ENCODE measurements at regions not wholly inside any gene's neighbourhood (a gene's known extent, or its start where the extent isn't known, plus 50 kb on each side); places are given as distances from the start of the nearest gene placed in this dataset.
A peak's percentile ranks its signal among the peaks of the same experiment; 100 is the strongest.

GRCh38 chr11:56932572-56933220 lies 56.0 kb upstream of the OR5AK2 start:
- no peak for DNase-seq

GRCh38 chr11:56923116-56923515 lies 65.6 kb upstream of the OR5AK2 start:
- DNase-seq = no peak

- DNase-seq = no peak
Observed at GRCh38 chr11:56922421-56922820, 66.3 kb upstream of the OR5AK2 start.

- no peak for DNase-seq
Observed at GRCh38 chr11:56917708-56918400, 70.9 kb upstream of the OR5AK2 start.

- DNase-seq = no peak
Observed at GRCh38 chr11:56916587-56916986, 72.1 kb upstream of the OR5AK2 start.

GRCh38 chr11:56916162-56916561 lies 72.6 kb upstream of the OR5AK2 start:
- no peak for DNase-seq

- DNase-seq = no peak
Observed at GRCh38 chr11:56911312-56911711, 77.4 kb upstream of the OR5AK2 start.

GRCh38 chr11:56910785-56911184 lies 77.9 kb upstream of the OR5AK2 start:
- DNase-seq = no peak

- no peak for DNase-seq
Observed at GRCh38 chr11:56910046-56910773, 78.5 kb upstream of the OR5AK2 start.

GRCh38 chr11:56909563-56909962 lies 79.2 kb upstream of the OR5AK2 start:
- DNase-seq = no peak

- DNase-seq = no peak
Observed at GRCh38 chr11:56909080-56909479, 79.6 kb upstream of the OR5AK2 start.

- DNase-seq = no peak
Observed at GRCh38 chr11:56906683-56907148, 82.0 kb upstream of the OR5AK2 start.

- no peak for DNase-seq
Observed at GRCh38 chr11:56905936-56906335, 82.8 kb upstream of the OR5AK2 start.

- DNase-seq = no peak
Observed at GRCh38 chr11:56905442-56905841, 83.3 kb upstream of the OR5AK2 start.

- DNase-seq = no peak
Observed at GRCh38 chr11:56898856-56899255, 89.9 kb upstream of the OR5AK2 start.

- DNase-seq = no peak
Observed at GRCh38 chr11:56890584-56891305, 98.0 kb upstream of the OR5AK2 start.

- DNase-seq = no peak
Observed at GRCh38 chr11:56889986-56890385, 98.7 kb upstream of the OR5AK2 start.

- no peak for DNase-seq
Observed at GRCh38 chr11:56887940-56888339, 100.8 kb upstream of the OR5AK2 start.

GRCh38 chr11:56886455-56886854 lies 102.3 kb upstream of the OR5AK2 start:
- no peak for DNase-seq

GRCh38 chr11:56885854-56886253 lies 102.9 kb upstream of the OR5AK2 start:
- DNase-seq = no peak

- DNase-seq = peak; percentile 31
Observed at GRCh38 chr11:56885177-56885576, 103.5 kb upstream of the OR5AK2 start.

- no peak for DNase-seq
Observed at GRCh38 chr11:56883371-56883987, 105.2 kb upstream of the OR5AK2 start.

Measured in eye (tissue), 1 donor.